ENCODE measurements at regions not wholly inside any gene's neighbourhood (a gene's known extent, or its start where the extent isn't known, plus 50 kb on each side); places are given as distances from the start of the nearest gene placed in this dataset.

DNA sequence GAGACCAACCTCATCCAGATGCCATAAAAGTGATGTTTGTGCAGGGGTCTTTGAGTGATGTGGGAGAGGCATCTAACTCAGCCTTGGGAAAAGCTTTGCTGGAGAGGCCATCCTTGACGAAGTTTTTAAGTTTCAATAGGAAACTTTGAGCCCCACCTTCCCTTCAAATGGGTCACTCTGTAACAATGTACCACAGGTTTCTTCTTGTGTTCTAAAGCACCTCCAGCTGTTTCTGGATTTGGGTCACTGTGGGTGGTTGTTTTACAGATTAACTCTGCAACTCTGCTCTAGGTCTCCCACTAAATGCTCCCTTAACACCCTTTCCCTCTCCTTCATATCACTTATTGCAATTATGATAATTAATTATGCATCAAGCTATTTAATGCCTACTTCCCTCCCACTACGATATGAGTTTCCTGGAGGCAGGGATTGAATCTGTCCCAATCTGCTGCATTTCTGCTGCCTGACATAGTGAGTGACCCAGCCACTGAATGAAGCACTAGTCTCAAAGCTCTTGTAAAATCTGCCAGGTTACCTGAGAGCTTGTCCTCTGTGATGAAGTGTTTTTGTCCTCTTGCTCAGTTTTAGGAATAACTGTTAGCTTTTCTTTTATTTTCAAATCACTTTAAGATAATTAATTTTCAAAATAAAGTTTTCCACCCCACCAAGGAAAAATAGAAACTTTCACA, 60.5 kb upstream of the PUM3 start:
- H3K4me2 ChIP-seq: peak overlapping the region; percentile 49
- no peaks in the 10 kb centered on the region for H4K20me1 ChIP-seq
- peaks cover 15% of the 10 kb centered on the region for H3K4me1 ChIP-seq
- H3K27me3 ChIP-seq: no peaks in the 10 kb centered on the region
- no peak for TF ChIP-seq Cebpa-rat (IDR thresholded peaks at IDR 0.05)
- no peaks in the 10 kb centered on the region for H3K9me3 ChIP-seq
- no peak overlapping the region for H3K9ac ChIP-seq
- no peak overlapping the region for H3K27ac ChIP-seq
- no peaks in the 10 kb centered on the region for H3K36me3 ChIP-seq
- H3K4me3 ChIP-seq: no peak overlapping the region
